ENCODE measurements at regions not wholly inside any gene's neighbourhood (a gene's known extent, or its start where the extent isn't known, plus 50 kb on each side); places are given as distances from the start of the nearest gene placed in this dataset.

- TF ChIP-seq EP300 (IDR thresholded peaks at IDR 0.05; ENCODE audit: borderline replicate concordance) (no peak), CEBPB (IDR thresholded peaks at IDR 0.05) (no peak), TAF1 (IDR thresholded peaks at IDR 0.05; ENCODE audit: low read depth) (no peak), CREB1 (IDR thresholded peaks at IDR 0.05; ENCODE audit: low read depth) (no peak), YY1 (IDR thresholded peaks at IDR 0.05; ENCODE audit: low read depth) (no peak), MAX (IDR thresholded peaks at IDR 0.05) (no peak), TEAD4 (IDR thresholded peaks at IDR 0.05) (no peak)
Measured at GRCh38 chr5:153340738-153341137, 149.7 kb upstream of the GRIA1 start.

Data from Ishikawa (cell line).